GM12873 (cell line): ENCODE measurements at regions not wholly inside any gene's neighbourhood (a gene's known extent, or its start where the extent isn't known, plus 50 kb on each side); places are given as distances from the start of the nearest gene placed in this dataset.

Source experiments
- TF ChIP-seq, protein P1 (sequence below): IDR thresholded peaks from 2 replicates; pipeline ENCODE4 v1.5.1; 2012; ENCODE audit warnings: low read depth, mild to moderate bottlenecking, moderate library complexity, low read length, control low read depth; ENCODE audit not compliant: insufficient read depth; ENCODE audit errors: missing control alignments

DNA sequence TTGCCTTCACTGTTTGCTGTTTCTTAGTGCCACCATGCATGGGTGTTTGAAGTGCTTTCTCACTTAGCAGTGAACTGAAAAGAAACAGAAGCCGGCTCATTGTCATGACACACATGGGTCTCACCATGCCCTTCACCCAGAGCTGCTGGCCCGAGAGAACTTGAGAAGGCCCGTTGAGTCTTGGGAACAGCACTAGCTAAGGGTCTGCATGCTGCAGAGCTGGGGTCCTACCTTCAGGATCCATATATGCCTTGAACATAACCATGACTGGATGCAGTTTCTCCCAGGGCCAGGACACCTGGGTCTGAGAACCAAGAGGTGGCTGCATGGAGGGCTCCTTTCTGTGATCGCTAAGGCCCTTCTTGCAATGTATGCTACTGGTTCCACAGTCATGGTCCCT is 245.5 kb upstream of the HS6ST1 start:
- TF ChIP-seq, protein P1, sequence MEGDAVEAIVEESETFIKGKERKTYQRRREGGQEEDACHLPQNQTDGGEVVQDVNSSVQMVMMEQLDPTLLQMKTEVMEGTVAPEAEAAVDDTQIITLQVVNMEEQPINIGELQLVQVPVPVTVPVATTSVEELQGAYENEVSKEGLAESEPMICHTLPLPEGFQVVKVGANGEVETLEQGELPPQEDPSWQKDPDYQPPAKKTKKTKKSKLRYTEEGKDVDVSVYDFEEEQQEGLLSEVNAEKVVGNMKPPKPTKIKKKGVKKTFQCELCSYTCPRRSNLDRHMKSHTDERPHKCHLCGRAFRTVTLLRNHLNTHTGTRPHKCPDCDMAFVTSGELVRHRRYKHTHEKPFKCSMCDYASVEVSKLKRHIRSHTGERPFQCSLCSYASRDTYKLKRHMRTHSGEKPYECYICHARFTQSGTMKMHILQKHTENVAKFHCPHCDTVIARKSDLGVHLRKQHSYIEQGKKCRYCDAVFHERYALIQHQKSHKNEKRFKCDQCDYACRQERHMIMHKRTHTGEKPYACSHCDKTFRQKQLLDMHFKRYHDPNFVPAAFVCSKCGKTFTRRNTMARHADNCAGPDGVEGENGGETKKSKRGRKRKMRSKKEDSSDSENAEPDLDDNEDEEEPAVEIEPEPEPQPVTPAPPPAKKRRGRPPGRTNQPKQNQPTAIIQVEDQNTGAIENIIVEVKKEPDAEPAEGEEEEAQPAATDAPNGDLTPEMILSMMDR, result no peak

DNA sequence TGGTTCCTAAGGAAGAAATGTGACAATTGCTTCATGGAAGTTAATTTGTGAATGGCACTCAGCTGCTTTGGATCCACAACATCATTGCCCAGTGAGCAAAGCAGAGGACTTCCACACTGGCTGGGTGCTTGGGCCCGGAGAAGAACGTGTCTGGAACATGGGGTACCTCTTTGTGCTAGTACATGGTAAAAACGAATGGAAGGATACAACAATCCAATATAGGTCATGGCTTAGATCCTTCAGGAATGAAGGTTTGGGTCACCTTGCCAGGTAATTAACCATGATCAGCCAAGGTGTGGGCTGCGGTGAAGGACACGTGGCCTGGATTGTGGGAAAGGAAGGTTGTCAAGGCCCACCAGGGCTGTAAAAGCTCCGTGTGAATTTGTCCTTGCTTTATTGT is 245.9 kb upstream of the HS6ST1 start:
- TF ChIP-seq, protein P1, result no peak

DNA sequence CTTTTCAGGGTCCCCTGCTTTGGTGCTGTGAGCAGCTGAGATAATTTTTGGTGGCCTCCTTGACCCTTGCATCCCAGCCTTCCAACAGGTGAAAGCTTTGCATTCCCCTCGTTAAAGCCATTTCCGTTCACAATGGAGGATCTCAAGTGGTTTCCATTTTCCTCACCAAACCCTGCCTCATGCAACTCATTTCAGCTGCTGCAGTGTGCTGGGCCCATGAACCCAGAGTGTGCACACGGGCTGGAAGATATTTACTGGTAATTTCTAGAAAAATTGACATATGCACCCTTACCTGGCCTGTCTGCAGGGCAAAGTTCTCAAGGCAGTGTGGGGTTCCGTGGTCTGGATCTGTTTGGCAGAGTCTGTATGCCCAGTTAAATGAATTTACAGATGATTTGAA is 246.8 kb upstream of the HS6ST1 start:
- TF ChIP-seq, protein P1, result no peak

DNA sequence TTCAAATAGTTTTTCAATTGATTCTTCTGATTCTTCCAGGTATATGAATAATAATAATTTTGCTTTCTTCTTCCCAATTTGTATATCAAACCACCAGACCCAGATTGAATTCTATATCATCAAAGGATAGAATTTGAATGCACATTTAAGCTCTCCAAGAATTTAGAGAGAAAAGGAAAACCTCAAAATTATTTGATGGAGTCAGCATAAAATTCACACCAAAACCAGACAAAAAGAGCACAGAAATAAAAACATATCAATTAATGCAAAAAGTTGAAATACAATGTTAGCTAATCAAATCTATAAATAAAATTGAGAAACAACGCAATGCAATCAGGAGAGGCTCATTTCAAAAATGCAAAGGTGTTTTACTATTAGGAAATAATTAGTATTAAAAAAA is 248.0 kb upstream of the HS6ST1 start:
- TF ChIP-seq, protein P1, result no peak

DNA sequence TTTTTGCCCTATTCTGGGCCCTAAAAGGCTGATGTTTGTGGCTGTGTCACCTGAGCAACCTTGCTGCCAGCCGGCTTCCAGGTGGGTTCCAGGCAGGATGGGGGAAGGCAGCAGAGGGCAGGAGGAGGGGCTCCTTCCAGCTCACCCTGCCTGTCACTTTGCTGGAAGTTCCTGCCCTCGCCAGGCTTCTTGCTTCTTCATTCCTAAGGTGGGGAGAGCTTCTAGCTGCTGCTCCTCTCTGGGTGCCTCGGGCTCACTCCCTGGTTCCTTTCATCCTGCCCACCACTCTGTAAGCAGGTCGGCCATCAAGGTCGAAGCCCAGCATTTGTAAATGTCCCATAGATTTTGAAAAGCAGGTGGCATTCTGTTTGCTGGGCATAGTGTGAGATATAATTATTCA is 249.4 kb upstream of the HS6ST1 start:
- TF ChIP-seq, protein P1, result no peak

DNA sequence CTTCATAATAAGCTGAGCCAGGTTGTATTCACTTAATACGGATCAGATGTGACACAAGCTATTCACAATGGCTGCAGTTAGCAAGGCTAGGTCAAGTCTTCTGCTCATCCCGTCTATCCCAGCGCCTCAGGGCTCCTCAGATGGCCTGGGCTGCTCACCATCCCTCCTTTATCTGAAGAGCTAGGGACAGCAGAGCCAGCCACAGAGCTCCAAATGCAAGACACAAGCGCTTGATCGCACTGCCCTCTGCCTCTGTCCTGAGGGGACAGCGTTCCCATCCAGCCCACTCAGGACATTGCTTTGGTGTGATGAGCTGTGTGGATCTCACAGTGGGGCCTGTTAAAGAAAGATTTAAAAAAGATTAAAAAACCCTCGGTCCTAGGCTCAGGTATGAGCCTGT is 254.4 kb upstream of the HS6ST1 start:
- TF ChIP-seq, protein P1, result no peak

DNA sequence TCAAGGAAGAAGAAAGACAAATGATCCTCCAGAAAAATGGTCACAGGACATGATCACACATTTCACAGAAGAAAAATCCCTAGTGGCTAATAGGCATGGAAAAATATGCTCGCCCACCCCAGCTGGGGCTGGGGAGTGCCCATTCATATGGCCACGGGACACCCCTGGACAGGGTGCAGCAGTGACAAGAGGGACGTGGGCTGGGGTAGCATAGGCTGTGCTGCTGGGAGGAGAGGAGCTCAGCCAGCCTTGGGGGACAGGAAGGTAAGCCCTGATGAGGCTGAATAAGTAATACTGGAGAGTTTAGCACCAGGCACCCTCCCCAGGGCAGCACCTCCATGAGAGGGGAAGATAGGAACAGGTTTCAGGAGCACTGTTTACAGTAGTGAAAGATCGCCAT is 254.9 kb upstream of the HS6ST1 start:
- TF ChIP-seq, protein P1, result no peak
